ENCODE measurements at regions not wholly inside any gene's neighbourhood (a gene's known extent, or its start where the extent isn't known, plus 50 kb on each side); places are given as distances from the start of the nearest gene placed in this dataset.

- TF ChIP-seq POLR2A (IDR thresholded peaks at IDR 0.05; ENCODE audit: low read depth, low read length) (no peak), POLR2AphosphoS5 (IDR thresholded peaks at IDR 0.05; ENCODE audit: low read depth, low read length) (no peak), TAF1 (IDR thresholded peaks at IDR 0.05; ENCODE audit: low read depth, low read length) (no peak)
Observed at GRCh38 chr10:33626798-33627466, 292.5 kb upstream of the NRP1 start.

Measured in GM12891 (cell line).